IPS DF 4.7 (cell line): ENCODE measurements at regions not wholly inside any gene's neighbourhood (a gene's known extent, or its start where the extent isn't known, plus 50 kb on each side); places are given as distances from the start of the nearest gene placed in this dataset.

ENCODE experiments used
- DNase-seq: peaks from one replicate; pipeline ENCODE4 v3.0.0-alpha.2; 2013; ENCODE audit warnings: low spot score; ENCODE audit errors: extremely low read depth

- DNase-seq, result no peak
Measured at GRCh38 chr16:63050391-63050790, 1014.2 kb upstream of the CDH8 start.

GRCh38 chr16:63038397-63039106, 1002.3 kb upstream of the CDH8 start:
- DNase-seq, result no peak

GRCh38 chr16:63037761-63038396, 1001.6 kb upstream of the CDH8 start:
- no peak for DNase-seq

- DNase-seq, result no peak
Measured at GRCh38 chr16:63018581-63019223, 982.5 kb upstream of the CDH8 start.

GRCh38 chr16:63008688-63009087, 972.5 kb upstream of the CDH8 start:
- no peak for DNase-seq

- DNase-seq, result no peak
Measured at GRCh38 chr16:63005356-63005755, 969.1 kb upstream of the CDH8 start.

GRCh38 chr16:62989480-62989879, 953.2 kb upstream of the CDH8 start:
- DNase-seq, result no peak

GRCh38 chr16:62985722-62986121, 949.5 kb upstream of the CDH8 start:
- no peak for DNase-seq

GRCh38 chr16:62978451-62978850, 942.2 kb upstream of the CDH8 start:
- no peak for DNase-seq

GRCh38 chr16:62977876-62978275, 941.6 kb upstream of the CDH8 start:
- no peak for DNase-seq

GRCh38 chr16:62974424-62974823, 938.2 kb upstream of the CDH8 start:
- DNase-seq, result no peak

- no peak for DNase-seq
Measured at GRCh38 chr16:62970851-62971250, 934.6 kb upstream of the CDH8 start.

GRCh38 chr16:62969711-62970318, 933.6 kb upstream of the CDH8 start:
- no peak for DNase-seq

- no peak for DNase-seq
Measured at GRCh38 chr16:62967611-62968010, 931.4 kb upstream of the CDH8 start.

GRCh38 chr16:62967163-62967562, 930.9 kb upstream of the CDH8 start:
- no peak for DNase-seq

- DNase-seq, result no peak
Measured at GRCh38 chr16:62966626-62967025, 930.4 kb upstream of the CDH8 start.

GRCh38 chr16:62965831-62966230, 929.6 kb upstream of the CDH8 start:
- DNase-seq, result no peak

- no peak for DNase-seq
Measured at GRCh38 chr16:62963846-62964245, 927.6 kb upstream of the CDH8 start.

GRCh38 chr16:62955033-62955349, 918.8 kb upstream of the CDH8 start:
- no peak for DNase-seq

- DNase-seq, result no peak
Measured at GRCh38 chr16:62954144-62955032, 918.1 kb upstream of the CDH8 start.

- no peak for DNase-seq
Measured at GRCh38 chr16:62950351-62950750, 914.1 kb upstream of the CDH8 start.
